AG09309 (cell line): ENCODE measurements at regions not wholly inside any gene's neighbourhood (a gene's known extent, or its start where the extent isn't known, plus 50 kb on each side); places are given as distances from the start of the nearest gene placed in this dataset.

Experiments used
- DNase-seq: peaks from one replicate; pipeline ENCODE4 v3.0.0-alpha.2; 2010; ENCODE audit warnings: low read depth
- H3K4me3 ChIP-seq: 2 replicates; pipeline ENCODE4 v1.5.1; 2011; ENCODE audit warnings: mild to moderate bottlenecking, low read depth, low read length, moderate library complexity; ENCODE audit not compliant: control insufficient read depth
- TF ChIP-seq, protein P1 (sequence below): IDR thresholded peaks from 2 replicates; pipeline ENCODE4 v1.5.1; 2011; ENCODE audit warnings: mild to moderate bottlenecking, low read depth, low read length, inconsistent platforms; ENCODE audit not compliant: insufficient read depth, control insufficient read depth; ENCODE audit errors: missing control alignments

DNA sequence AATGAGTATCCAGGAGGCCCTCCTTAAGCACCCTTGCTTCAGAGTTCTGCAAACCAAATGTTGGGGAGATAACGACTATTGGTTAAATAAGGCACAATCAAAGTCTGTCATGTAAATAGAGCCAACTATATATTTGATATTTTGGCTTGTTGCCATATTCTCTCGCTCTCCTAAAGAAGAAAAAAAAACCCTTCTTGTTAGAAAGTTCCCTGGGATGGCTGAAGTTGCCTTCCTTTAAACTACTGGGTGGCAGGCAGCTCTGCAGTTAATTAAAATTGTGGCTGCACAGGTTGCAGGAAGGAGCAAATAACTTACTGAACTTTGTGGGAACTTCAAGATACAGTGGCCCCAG lies 227.0 kb upstream of the ANKRD55 start:
- TF ChIP-seq, protein P1, sequence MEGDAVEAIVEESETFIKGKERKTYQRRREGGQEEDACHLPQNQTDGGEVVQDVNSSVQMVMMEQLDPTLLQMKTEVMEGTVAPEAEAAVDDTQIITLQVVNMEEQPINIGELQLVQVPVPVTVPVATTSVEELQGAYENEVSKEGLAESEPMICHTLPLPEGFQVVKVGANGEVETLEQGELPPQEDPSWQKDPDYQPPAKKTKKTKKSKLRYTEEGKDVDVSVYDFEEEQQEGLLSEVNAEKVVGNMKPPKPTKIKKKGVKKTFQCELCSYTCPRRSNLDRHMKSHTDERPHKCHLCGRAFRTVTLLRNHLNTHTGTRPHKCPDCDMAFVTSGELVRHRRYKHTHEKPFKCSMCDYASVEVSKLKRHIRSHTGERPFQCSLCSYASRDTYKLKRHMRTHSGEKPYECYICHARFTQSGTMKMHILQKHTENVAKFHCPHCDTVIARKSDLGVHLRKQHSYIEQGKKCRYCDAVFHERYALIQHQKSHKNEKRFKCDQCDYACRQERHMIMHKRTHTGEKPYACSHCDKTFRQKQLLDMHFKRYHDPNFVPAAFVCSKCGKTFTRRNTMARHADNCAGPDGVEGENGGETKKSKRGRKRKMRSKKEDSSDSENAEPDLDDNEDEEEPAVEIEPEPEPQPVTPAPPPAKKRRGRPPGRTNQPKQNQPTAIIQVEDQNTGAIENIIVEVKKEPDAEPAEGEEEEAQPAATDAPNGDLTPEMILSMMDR: no peak
- no peak for DNase-seq
- H3K4me3 ChIP-seq: no peak overlapping the region

DNA sequence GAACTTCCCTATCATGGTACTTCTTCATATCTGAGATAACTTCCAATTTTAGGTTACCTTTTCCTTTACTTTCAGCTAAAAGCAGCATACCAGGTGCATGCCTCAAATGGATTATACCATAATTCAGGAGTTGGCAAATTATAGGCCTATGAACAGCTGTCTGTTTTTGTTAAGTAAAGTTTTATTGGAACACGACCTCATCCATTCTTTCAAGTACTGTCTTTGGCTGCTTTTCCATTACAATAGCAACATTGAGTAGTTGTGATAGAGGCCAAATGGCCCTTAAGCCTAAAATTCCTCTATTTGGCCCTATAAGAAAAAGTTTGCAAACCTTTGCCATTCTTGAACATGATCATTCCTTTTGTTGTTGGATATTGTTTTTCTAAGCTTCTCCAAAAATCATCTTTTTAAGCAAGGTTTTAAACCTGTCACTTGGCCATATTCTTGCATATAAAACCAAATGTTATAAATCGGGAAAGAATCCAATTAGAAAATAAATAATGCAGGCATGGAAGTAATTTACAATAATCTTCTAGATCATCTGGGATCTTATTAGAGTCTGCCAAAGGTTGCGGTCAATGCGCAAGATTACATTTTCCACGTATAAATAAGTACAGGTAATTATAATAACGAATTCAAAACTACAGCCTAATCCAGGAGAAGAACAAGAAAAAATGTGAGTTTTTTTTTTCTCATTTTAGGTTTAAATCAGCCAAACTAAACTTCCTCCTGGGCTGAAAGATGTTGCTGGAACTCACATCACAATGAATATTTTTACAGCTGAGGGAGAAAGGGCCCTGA lies 226.5 kb upstream of the ANKRD55 start:
- H3K4me3 ChIP-seq: no peak overlapping the region
- TF ChIP-seq, protein P1: no peak
- no peak for DNase-seq

DNA sequence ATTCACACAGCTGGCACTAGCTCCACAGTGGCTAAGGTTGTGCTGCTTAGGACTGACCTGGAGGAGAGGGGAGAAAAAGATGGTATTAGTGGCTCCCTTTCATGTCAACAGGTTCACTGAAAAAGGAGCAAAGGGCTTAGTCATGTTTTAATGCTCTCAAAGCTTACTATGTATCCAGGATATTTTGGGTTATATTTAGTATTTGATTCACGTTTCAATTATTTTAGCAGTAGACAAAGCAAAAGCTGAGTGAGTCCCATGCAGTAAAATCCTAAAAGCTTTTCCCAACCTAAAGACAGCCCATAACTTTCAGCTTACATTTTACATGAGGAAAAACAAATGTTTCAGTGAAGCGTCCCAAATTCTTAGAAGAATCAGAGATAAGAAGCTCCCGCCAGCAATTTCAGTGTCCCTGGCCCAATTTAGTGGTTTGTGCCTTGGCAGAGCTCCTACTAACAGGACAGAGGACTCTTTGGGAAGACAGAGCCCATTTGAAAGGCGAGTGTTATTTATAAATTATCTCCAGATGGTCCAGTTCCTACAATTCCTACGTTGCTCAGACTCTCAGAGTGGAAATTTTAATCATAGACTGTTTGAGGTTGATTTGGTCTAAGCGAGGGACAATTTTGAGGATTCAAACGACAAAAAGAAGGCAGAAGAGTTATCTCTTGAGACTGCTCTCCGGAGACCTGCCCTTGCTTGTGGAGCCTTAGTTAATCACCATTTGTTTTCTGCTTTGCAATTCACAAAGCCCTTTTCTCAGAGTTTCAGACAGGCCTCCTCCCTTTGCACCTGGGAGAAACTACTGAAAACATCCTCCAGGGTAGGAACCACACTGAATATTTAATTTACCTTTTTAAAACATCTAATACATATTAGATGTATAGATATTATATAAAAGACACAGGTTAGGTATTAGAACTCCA lies 225.0 kb upstream of the ANKRD55 start:
- DNase-seq: no peak
- no peak overlapping the region for H3K4me3 ChIP-seq
- TF ChIP-seq, protein P1: no peak

DNA sequence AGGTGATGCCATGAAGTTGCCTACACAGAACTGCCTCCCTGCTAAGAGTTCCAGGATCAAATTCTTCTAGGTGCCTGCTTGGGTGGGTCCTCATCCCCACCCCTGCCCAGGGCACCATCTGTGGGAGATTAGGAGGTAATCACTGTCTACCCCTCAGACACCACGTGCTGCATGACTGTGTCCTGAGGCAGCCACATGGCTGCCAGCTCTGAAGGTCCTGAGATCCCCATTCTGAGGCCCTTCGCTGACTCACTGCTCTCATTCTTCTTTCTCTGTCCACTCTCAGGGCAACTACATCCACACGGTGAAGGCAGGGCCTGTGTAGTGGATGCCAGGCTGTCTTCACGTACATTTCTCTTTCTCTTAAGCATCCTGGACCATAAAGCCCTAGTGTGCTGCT lies 222.9 kb upstream of the ANKRD55 start:
- TF ChIP-seq, protein P1: no peak
- no peak overlapping the region for H3K4me3 ChIP-seq
- no peak for DNase-seq

DNA sequence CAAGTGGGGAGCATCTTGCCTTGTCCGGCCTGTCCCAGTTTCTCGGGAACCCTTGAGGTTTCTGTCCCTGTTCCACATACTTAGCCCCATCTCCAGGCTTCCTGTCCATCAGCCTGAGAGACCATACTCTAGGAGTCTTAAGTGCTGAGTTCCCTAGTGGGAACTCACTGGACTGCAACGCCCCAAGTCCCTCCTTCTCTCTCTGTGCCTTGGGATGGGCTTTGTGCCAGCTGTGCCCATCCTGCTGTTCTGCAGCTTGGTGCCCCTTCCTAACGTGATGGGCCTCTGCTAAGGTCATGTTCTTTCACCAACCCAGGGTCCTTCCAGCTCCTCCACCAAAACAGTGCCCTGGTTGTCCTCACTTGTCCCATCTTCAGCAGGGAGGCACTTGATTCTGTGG lies 222.3 kb upstream of the ANKRD55 start:
- H3K4me3 ChIP-seq: no peak overlapping the region
- TF ChIP-seq, protein P1: no peak
- DNase-seq: no peak

DNA sequence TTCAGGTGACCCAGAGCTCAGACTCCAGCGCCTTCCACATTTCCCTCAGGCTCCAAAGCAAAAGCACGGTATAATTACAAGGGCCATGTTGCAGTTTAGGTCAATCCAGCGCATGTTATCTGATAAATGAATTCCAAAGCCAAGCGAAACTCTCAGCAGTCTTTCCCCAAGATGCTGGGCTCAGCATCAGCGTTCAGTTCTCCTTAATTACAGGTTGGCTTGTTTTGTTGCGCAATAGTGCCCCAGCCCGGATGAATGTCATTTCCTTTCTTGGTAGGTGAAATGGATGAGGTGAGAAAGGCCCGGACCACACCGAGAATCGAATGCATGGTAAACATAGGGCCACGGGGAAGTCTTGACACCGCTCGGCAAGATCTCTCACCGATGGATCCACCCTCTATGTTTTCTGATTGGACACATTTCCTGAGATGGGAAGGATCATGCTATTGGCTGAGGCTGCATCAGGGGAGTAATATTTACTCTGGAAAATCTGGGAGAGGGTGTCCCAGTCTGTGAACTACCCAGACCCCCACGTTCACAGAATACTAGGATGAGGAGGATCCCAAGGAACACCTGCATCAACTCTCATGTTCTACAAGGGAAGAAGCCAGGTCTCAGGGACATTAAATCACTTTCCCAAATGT lies 221.2 kb upstream of the ANKRD55 start:
- TF ChIP-seq, protein P1: no peak
- no peak for DNase-seq
- no peak overlapping the region for H3K4me3 ChIP-seq
